ENCODE measurements at regions not wholly inside any gene's neighbourhood (a gene's known extent, or its start where the extent isn't known, plus 50 kb on each side); places are given as distances from the start of the nearest gene placed in this dataset.

DNA sequence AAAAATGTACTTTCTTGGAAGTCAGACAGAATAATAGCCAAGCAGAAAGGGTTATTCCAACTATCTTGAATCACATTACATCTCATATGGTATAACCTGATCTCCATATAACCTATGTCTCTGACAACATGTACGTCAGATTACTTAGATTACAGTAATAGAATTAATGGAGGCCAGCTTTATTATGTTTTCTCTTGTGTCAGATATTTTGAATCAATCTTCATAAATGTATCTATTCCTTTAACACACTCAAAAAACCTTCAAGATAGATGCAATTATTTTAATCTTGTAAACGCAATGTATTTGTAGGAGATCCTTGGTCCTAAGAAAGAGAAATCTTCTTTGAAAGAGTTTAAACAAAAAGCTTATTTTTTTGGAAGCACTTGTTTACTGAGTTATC lies 188.4 kb upstream of the KLF12 start:
- DNase-seq (ENCODE audit: low spot score), result no peak

- no peak for DNase-seq (ENCODE audit: low spot score)
These were observed 186.1 kb upstream of the KLF12 start for GRCh38 chr13:74320282-74320681.

DNA sequence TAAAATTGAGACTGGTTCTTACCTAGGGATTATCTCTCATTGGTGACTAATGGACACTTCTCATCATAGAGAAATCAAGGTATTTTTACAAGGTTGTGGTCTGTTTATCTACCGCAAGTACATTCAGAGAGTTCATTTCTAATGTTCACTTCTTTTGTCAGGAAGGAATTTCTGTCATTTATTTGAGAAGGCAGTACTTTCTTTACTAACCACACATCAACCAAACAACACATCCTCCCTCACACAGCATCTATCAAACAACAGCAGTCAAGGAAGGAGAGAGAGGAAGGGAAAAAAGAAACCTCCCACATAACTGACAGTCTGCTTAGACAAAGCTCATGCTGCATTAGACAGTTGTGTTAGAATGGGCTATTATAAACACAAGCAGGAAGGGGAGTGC lies 182.3 kb upstream of the KLF12 start:
- no peak for DNase-seq (ENCODE audit: low spot score)

- DNase-seq (ENCODE audit: low spot score), result no peak
These were observed 172.3 kb upstream of the KLF12 start for GRCh38 chr13:74306496-74306895.

DNA sequence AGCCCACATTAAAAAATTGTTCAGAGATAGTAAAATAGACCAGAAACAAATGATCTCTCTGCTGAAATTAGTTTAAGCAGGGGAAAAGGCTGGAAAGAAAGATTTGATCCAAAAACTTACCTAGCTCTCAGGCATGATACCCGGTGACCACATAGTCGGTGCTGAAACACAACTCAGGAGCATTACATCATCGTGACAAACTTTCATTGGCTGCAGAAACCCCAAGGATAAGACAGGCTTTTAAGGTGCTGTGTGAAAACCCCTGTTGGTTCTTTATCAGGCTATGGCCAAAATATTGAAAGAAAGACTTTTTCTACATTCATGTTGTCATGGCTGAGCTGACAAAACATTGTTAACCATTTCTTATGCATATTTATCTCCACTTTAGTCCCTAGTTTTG lies 171.7 kb upstream of the KLF12 start:
- DNase-seq (ENCODE audit: low spot score), result no peak

GRCh38 chr13:74301258-74301935 lies 167.2 kb upstream of the KLF12 start:
- DNase-seq (ENCODE audit: low spot score), result no peak

- no peak for DNase-seq (ENCODE audit: low spot score)
These were observed 166.0 kb upstream of the KLF12 start for GRCh38 chr13:74300162-74300561.

- DNase-seq (ENCODE audit: low spot score), result no peak
These were observed 165.5 kb upstream of the KLF12 start for GRCh38 chr13:74299721-74300120.

GRCh38 chr13:74298923-74299322 lies 164.7 kb upstream of the KLF12 start:
- no peak for DNase-seq (ENCODE audit: low spot score)

GRCh38 chr13:74289861-74290773 lies 155.9 kb upstream of the KLF12 start:
- DNase-seq (ENCODE audit: low spot score), result no peak

DNA sequence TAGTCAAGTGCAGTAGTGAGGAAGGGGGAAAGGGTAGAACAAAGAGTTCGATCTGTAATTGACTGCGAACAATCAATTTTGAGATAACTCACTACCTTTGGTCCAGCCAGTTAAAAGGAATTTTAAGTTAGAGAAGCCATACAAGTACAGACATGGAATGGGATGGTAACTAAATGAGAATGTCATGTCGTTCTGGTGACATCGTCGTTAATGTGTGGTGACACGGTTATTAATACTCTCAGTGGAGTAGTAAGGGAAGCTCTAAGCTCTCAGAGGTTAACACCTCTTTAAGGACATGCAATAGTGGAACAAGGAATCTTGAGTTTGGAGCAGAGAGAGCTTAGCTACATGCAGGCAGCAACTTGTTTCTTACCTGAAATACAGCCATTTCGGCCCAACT lies 154.9 kb upstream of the KLF12 start:
- no peak for DNase-seq (ENCODE audit: low spot score)

GRCh38 chr13:74288361-74288911 lies 154.2 kb upstream of the KLF12 start:
- DNase-seq (ENCODE audit: low spot score), result no peak

GRCh38 chr13:74287724-74288169 lies 153.5 kb upstream of the KLF12 start:
- no peak for DNase-seq (ENCODE audit: low spot score)

- DNase-seq (ENCODE audit: low spot score), result no peak
These were observed 146.7 kb upstream of the KLF12 start for GRCh38 chr13:74280795-74281490.

DNA sequence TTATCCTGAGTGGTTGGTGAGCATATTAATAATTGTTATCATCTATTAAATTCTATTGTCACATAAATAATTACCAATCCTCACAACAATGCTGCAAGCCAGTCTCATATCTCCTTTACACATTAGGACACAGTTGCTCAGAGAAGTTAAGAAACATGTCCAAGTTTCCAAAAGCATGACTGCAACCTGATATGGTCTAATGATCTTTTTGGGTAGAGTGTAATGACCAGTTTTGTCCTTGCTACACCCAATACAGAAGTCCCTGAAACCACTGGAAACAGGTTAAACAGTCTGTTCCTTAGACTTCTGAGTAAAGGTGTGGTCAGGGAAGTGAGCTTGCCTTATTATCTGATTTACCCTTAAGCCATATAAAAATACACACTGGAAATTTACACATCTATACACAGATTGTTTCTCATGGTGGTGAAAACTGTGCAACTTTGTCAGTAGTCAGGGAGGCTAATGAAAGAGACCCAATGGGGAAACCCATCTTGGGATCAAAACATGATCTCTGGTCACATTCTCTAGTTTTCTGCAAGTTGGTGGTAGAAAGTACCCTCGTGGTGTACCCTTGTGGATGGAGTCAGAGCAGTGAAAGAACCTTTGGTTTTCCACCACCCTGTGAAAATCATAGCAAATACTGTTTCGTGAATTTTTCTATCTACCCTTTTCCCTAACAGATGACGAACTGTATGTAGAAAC lies 146.0 kb upstream of the KLF12 start:
- DNase-seq (ENCODE audit: low spot score), result no peak

GRCh38 chr13:74278901-74279300 lies 144.7 kb upstream of the KLF12 start:
- DNase-seq (ENCODE audit: low spot score), result no peak

DNA sequence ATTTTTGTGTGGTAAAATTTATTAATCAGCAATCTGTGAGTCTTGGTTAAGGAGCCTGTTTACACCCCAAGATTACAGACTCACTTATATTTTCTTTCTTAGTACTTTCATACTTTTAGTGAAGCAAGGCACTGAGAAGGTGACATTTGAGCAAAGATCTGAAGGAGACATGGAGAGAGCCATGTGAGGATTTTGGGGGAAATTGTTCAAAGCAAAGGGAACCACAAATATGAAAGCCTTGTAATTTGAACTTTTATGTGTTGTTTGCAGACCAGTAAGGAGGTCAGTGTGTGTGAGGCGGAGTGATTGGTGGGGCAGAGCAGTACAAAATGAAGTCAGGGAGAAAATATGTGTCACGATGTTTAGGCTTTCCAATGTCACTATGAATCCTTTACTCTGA lies 140.7 kb upstream of the KLF12 start:
- DNase-seq (ENCODE audit: low spot score), result no peak

DNA sequence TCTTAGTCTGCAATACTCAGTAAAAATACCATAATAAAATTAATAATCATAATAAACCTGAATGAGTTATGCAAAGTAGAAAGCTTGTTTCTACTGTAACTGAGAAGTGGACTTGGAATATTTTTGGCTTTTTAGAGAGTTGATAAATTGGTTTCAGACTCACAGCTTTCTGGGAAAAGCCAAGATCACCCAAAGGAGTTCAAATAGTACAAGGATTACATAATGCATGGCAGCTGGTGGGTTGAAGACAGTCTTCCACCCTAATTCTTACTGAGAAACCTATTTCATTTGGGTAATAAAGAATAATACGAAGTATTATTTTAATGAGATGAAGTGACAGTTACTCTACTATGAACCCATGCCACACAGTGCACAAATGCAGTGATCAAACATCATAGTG lies 139.4 kb upstream of the KLF12 start:
- no peak for DNase-seq (ENCODE audit: low spot score)

- no peak for DNase-seq (ENCODE audit: low spot score)
These were observed 138.6 kb upstream of the KLF12 start for GRCh38 chr13:74272826-74273225.

- no peak for DNase-seq (ENCODE audit: low spot score)
These were observed 135.8 kb upstream of the KLF12 start for GRCh38 chr13:74270018-74270417.

- DNase-seq (ENCODE audit: low spot score), result no peak
These were observed 132.7 kb upstream of the KLF12 start for GRCh38 chr13:74266861-74267260.
